ENCODE measurements at regions not wholly inside any gene's neighbourhood (a gene's known extent, or its start where the extent isn't known, plus 50 kb on each side); places are given as distances from the start of the nearest gene placed in this dataset.

GRCh38 chr15:46670258-46670657 is 1035.4 kb downstream of the SQOR start:
- H3K36me3 ChIP-seq (ENCODE audit: control insufficient read depth in 2 of 3, insufficient read depth in 3 of 3, low read length in 3 of 3), result no peaks in the 10 kb centered on the region
- DNase-seq (no peak), ATAC-seq (no peak)
- CTCF ChIA-PET, result no interaction called here
- H3K27me3 ChIP-seq (ENCODE audit: control insufficient read depth in 2 of 2, insufficient read depth in 2 of 2, low read length in 2 of 2), result no peaks in the 10 kb centered on the region
- Mint-ChIP-seq H3K36me3 (no peaks in the 10 kb centered on the region), H3K4me3 (no peak overlapping the region), H3K27me3 (no peaks in the 10 kb centered on the region), H3K9me3 (peaks cover 0 to 16% (median 1%) of the 10 kb centered on the region in 11 donors), H3K27ac (no peak overlapping the region), H3K4me1 (no peaks in the 10 kb centered on the region)
- POLR2A ChIA-PET, result no interaction called here
- no peak overlapping the region for H3K27ac ChIP-seq (ENCODE audit: low read depth, low read length)
- H3K9me3 ChIP-seq (ENCODE audit: control insufficient read depth in 2 of 3, low read length in 3 of 3), result no peaks in the 10 kb centered on the region
- intact Hi-C loops (cut with micrococcal nuclease), result no loop called here
- H3K4me3 ChIP-seq (ENCODE audit: low read length), result no peak overlapping the region
- H3K4me1 ChIP-seq (ENCODE audit: control insufficient read depth in 2 of 2, insufficient read depth in 2 of 2, low read length in 2 of 2), result no peaks in the 10 kb centered on the region

- no peak overlapping the region for H3K27ac ChIP-seq (ENCODE audit: low read depth, low read length)
- no peaks in the 10 kb centered on the region for H3K27me3 ChIP-seq (ENCODE audit: control insufficient read depth in 2 of 2, insufficient read depth in 2 of 2, low read length in 2 of 2)
- no peak overlapping the region for H3K4me3 ChIP-seq (ENCODE audit: low read length)
- intact Hi-C loops (cut with micrococcal nuclease), result no loop called here
- ChIA-PET POLR2A (no interaction called here), CTCF (no interaction called here)
- ATAC-seq, result no peak
- Mint-ChIP-seq H3K9me3 (peaks cover 0 to 16% (median 1%) of the 10 kb centered on the region in 11 donors), H3K4me3 (no peak overlapping the region), H3K27ac (no peak overlapping the region), H3K36me3 (no peaks in the 10 kb centered on the region), H3K4me1 (no peaks in the 10 kb centered on the region), H3K27me3 (no peaks in the 10 kb centered on the region)
- no peaks in the 10 kb centered on the region for H3K9me3 ChIP-seq (ENCODE audit: control insufficient read depth in 2 of 3, low read length in 3 of 3)
- no peak for DNase-seq
- no peaks in the 10 kb centered on the region for H3K36me3 ChIP-seq (ENCODE audit: control insufficient read depth in 2 of 3, insufficient read depth in 3 of 3, low read length in 3 of 3)
- no peaks in the 10 kb centered on the region for H3K4me1 ChIP-seq (ENCODE audit: control insufficient read depth in 2 of 2, insufficient read depth in 2 of 2, low read length in 2 of 2)
Observed at GRCh38 chr15:46671336-46671735, 1036.5 kb downstream of the SQOR start.

- H3K36me3 ChIP-seq (ENCODE audit: control insufficient read depth in 2 of 3, insufficient read depth in 3 of 3, low read length in 3 of 3), result no peaks in the 10 kb centered on the region
- H3K4me3 ChIP-seq (ENCODE audit: low read length), result no peak overlapping the region
- intact Hi-C loops (cut with micrococcal nuclease), result no loop called here
- no peak overlapping the region for H3K27ac ChIP-seq (ENCODE audit: low read depth, low read length)
- DNase-seq (no peak), ATAC-seq (no peak)
- H3K27ac Mint-ChIP-seq, result no peak overlapping the region
- H3K4me1 Mint-ChIP-seq, result no peaks in the 10 kb centered on the region
- POLR2A ChIA-PET, result no interaction called here
- no peaks in the 10 kb centered on the region for H3K36me3 Mint-ChIP-seq
- CTCF ChIA-PET, result no interaction called here
- peaks cover 0 to 16% (median 1%) of the 10 kb centered on the region in 11 donors for H3K9me3 Mint-ChIP-seq
- H3K4me1 ChIP-seq (ENCODE audit: control insufficient read depth in 2 of 2, insufficient read depth in 2 of 2, low read length in 2 of 2), result no peaks in the 10 kb centered on the region
- no peaks in the 10 kb centered on the region for H3K27me3 Mint-ChIP-seq
- H3K4me3 Mint-ChIP-seq, result no peak overlapping the region
- no peaks in the 10 kb centered on the region for H3K9me3 ChIP-seq (ENCODE audit: control insufficient read depth in 2 of 3, low read length in 3 of 3)
- H3K27me3 ChIP-seq (ENCODE audit: control insufficient read depth in 2 of 2, insufficient read depth in 2 of 2, low read length in 2 of 2), result no peaks in the 10 kb centered on the region
Observed at GRCh38 chr15:46672041-46672440, 1037.2 kb downstream of the SQOR start.

- ATAC-seq, result no peak
- CTCF ChIA-PET, result no interaction called here
- Mint-ChIP-seq H3K27ac (no peak overlapping the region), H3K4me1 (no peaks in the 10 kb centered on the region), H3K36me3 (no peaks in the 10 kb centered on the region), H3K9me3 (peaks cover 0 to 10% (median 3%) of the 10 kb centered on the region in 11 donors), H3K27me3 (no peaks in the 10 kb centered on the region), H3K4me3 (no peak overlapping the region)
- no peak overlapping the region for H3K27ac ChIP-seq (ENCODE audit: low read depth, low read length)
- no peak for DNase-seq
- POLR2A ChIA-PET, result no interaction called here
- no peaks in the 10 kb centered on the region for H3K9me3 ChIP-seq (ENCODE audit: control insufficient read depth in 2 of 3, low read length in 3 of 3)
- no peaks in the 10 kb centered on the region for H3K36me3 ChIP-seq (ENCODE audit: control insufficient read depth in 2 of 3, insufficient read depth in 3 of 3, low read length in 3 of 3)
- H3K4me3 ChIP-seq (ENCODE audit: low read length), result no peak overlapping the region
- intact Hi-C loops (cut with micrococcal nuclease), result no loop called here
- H3K27me3 ChIP-seq (ENCODE audit: control insufficient read depth in 2 of 2, insufficient read depth in 2 of 2, low read length in 2 of 2), result no peaks in the 10 kb centered on the region
- H3K4me1 ChIP-seq (ENCODE audit: control insufficient read depth in 2 of 2, insufficient read depth in 2 of 2, low read length in 2 of 2), result no peaks in the 10 kb centered on the region
Observed at GRCh38 chr15:46676233-46677206, 1040.8 kb upstream of the SEMA6D start.

GRCh38 chr15:46677491-46677890 is 1039.8 kb upstream of the SEMA6D start:
- ChIA-PET POLR2A (no interaction called here), CTCF (no interaction called here)
- H3K36me3 ChIP-seq (ENCODE audit: control insufficient read depth in 2 of 3, insufficient read depth in 3 of 3, low read length in 3 of 3), result no peaks in the 10 kb centered on the region
- no peaks in the 10 kb centered on the region for H3K4me1 Mint-ChIP-seq
- no peak overlapping the region for H3K27ac Mint-ChIP-seq
- no peaks in the 10 kb centered on the region for H3K4me1 ChIP-seq (ENCODE audit: control insufficient read depth in 2 of 2, insufficient read depth in 2 of 2, low read length in 2 of 2)
- H3K36me3 Mint-ChIP-seq, result no peaks in the 10 kb centered on the region
- intact Hi-C loops (cut with micrococcal nuclease), result no loop called here
- peaks cover 0 to 12% (median 3%) of the 10 kb centered on the region in 11 donors for H3K9me3 Mint-ChIP-seq
- no peak overlapping the region for H3K4me3 ChIP-seq (ENCODE audit: low read length)
- DNase-seq (no peak), ATAC-seq (no peak)
- H3K4me3 Mint-ChIP-seq, result no peak overlapping the region
- H3K9me3 ChIP-seq (ENCODE audit: control insufficient read depth in 2 of 3, low read length in 3 of 3), result no peaks in the 10 kb centered on the region
- no peak overlapping the region for H3K27ac ChIP-seq (ENCODE audit: low read depth, low read length)
- H3K27me3 Mint-ChIP-seq, result no peaks in the 10 kb centered on the region
- no peaks in the 10 kb centered on the region for H3K27me3 ChIP-seq (ENCODE audit: control insufficient read depth in 2 of 2, insufficient read depth in 2 of 2, low read length in 2 of 2)

- H3K27me3 Mint-ChIP-seq, result no peaks in the 10 kb centered on the region
- H3K27ac ChIP-seq (ENCODE audit: low read depth, low read length), result no peak overlapping the region
- no peak overlapping the region for H3K4me3 ChIP-seq (ENCODE audit: low read length)
- no peak overlapping the region for H3K4me3 Mint-ChIP-seq
- ATAC-seq, result no peak
- intact Hi-C loops (cut with micrococcal nuclease), result no loop called here
- ChIA-PET CTCF (no interaction called here), POLR2A (no interaction called here)
- DNase-seq, result no peak
- H3K36me3 ChIP-seq (ENCODE audit: control insufficient read depth in 2 of 3, insufficient read depth in 3 of 3, low read length in 3 of 3), result no peaks in the 10 kb centered on the region
- no peaks in the 10 kb centered on the region for H3K4me1 Mint-ChIP-seq
- H3K4me1 ChIP-seq (ENCODE audit: control insufficient read depth in 2 of 2, insufficient read depth in 2 of 2, low read length in 2 of 2), result no peaks in the 10 kb centered on the region
- no peaks in the 10 kb centered on the region for H3K27me3 ChIP-seq (ENCODE audit: control insufficient read depth in 2 of 2, insufficient read depth in 2 of 2, low read length in 2 of 2)
- no peak overlapping the region for H3K27ac Mint-ChIP-seq
- no peaks in the 10 kb centered on the region for H3K9me3 ChIP-seq (ENCODE audit: control insufficient read depth in 2 of 3, low read length in 3 of 3)
- no peaks in the 10 kb centered on the region for H3K36me3 Mint-ChIP-seq
- peaks cover 0 to 11% (median 4%) of the 10 kb centered on the region in 11 donors for H3K9me3 Mint-ChIP-seq
Observed at GRCh38 chr15:46681901-46682300, 1035.4 kb upstream of the SEMA6D start.

Measured in naive thymus-derived CD4-positive, alpha-beta T cell (primary cell).